ENCODE measurements at regions not wholly inside any gene's neighbourhood (a gene's known extent, or its start where the extent isn't known, plus 50 kb on each side); places are given as distances from the start of the nearest gene placed in this dataset.

DNA sequence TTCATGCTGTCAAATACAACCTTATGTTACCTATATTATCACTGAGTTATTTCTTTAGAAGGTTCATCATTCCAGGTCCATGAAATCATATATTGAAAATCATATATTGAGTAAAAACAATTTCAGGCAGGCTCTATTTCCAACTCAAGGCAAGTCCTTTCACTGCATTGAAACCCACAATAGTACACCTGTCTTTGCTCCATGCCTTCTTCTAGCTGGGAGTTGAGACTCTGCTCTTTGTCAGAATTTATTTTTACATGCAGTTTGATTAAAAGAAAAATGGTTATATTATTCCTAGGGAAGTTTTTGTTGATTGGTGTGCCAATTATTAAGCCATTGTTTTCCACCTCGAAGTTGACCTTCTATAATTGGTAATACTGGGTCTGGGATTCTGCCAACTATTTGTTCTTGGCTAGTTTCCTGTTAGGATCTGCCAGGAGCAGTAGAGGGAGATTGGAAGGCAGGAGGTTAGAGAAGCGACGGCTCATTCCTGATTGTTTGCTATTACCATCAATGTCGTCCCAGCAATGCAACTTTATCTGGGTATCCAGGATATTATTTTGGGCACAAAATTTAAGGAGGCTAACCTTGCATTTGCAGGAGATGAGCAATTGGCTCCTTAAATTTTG, 79.5 kb upstream of the MIS18BP1 start (continued):
- TF ChIP-seq, protein P1, sequence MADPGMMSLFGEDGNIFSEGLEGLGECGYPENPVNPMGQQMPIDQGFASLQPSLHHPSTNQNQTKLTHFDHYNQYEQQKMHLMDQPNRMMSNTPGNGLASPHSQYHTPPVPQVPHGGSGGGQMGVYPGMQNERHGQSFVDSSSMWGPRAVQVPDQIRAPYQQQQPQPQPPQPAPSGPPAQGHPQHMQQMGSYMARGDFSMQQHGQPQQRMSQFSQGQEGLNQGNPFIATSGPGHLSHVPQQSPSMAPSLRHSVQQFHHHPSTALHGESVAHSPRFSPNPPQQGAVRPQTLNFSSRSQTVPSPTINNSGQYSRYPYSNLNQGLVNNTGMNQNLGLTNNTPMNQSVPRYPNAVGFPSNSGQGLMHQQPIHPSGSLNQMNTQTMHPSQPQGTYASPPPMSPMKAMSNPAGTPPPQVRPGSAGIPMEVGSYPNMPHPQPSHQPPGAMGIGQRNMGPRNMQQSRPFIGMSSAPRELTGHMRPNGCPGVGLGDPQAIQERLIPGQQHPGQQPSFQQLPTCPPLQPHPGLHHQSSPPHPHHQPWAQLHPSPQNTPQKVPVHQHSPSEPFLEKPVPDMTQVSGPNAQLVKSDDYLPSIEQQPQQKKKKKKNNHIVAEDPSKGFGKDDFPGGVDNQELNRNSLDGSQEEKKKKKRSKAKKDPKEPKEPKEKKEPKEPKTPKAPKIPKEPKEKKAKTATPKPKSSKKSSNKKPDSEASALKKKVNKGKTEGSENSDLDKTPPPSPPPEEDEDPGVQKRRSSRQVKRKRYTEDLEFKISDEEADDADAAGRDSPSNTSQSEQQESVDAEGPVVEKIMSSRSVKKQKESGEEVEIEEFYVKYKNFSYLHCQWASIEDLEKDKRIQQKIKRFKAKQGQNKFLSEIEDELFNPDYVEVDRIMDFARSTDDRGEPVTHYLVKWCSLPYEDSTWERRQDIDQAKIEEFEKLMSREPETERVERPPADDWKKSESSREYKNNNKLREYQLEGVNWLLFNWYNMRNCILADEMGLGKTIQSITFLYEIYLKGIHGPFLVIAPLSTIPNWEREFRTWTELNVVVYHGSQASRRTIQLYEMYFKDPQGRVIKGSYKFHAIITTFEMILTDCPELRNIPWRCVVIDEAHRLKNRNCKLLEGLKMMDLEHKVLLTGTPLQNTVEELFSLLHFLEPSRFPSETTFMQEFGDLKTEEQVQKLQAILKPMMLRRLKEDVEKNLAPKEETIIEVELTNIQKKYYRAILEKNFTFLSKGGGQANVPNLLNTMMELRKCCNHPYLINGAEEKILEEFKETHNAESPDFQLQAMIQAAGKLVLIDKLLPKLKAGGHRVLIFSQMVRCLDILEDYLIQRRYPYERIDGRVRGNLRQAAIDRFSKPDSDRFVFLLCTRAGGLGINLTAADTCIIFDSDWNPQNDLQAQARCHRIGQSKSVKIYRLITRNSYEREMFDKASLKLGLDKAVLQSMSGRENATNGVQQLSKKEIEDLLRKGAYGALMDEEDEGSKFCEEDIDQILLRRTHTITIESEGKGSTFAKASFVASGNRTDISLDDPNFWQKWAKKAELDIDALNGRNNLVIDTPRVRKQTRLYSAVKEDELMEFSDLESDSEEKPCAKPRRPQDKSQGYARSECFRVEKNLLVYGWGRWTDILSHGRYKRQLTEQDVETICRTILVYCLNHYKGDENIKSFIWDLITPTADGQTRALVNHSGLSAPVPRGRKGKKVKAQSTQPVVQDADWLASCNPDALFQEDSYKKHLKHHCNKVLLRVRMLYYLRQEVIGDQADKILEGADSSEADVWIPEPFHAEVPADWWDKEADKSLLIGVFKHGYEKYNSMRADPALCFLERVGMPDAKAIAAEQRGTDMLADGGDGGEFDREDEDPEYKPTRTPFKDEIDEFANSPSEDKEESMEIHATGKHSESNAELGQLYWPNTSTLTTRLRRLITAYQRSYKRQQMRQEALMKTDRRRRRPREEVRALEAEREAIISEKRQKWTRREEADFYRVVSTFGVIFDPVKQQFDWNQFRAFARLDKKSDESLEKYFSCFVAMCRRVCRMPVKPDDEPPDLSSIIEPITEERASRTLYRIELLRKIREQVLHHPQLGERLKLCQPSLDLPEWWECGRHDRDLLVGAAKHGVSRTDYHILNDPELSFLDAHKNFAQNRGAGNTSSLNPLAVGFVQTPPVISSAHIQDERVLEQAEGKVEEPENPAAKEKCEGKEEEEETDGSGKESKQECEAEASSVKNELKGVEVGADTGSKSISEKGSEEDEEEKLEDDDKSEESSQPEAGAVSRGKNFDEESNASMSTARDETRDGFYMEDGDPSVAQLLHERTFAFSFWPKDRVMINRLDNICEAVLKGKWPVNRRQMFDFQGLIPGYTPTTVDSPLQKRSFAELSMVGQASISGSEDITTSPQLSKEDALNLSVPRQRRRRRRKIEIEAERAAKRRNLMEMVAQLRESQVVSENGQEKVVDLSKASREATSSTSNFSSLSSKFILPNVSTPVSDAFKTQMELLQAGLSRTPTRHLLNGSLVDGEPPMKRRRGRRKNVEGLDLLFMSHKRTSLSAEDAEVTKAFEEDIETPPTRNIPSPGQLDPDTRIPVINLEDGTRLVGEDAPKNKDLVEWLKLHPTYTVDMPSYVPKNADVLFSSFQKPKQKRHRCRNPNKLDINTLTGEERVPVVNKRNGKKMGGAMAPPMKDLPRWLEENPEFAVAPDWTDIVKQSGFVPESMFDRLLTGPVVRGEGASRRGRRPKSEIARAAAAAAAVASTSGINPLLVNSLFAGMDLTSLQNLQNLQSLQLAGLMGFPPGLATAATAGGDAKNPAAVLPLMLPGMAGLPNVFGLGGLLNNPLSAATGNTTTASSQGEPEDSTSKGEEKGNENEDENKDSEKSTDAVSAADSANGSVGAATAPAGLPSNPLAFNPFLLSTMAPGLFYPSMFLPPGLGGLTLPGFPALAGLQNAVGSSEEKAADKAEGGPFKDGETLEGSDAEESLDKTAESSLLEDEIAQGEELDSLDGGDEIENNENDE (IDR thresholded peaks at IDR 0.05; ENCODE audit: insufficient replicate concordance, low read length) = no peak
- TF ChIP-seq BCL11A (IDR thresholded peaks at IDR 0.05; ENCODE audit: low read depth in 2 of 2, low read length in 2 of 2) (no peak), ASH2L (IDR thresholded peaks at IDR 0.05; ENCODE audit: low read length) (no peak), CEBPB (IDR thresholded peaks at IDR 0.05; ENCODE audit: low read depth, low read length) (no peak), PHF8 (conservative IDR thresholded peaks at IDR 0.05; ENCODE audit: low read depth, low read length) (no peak), SIN3A (conservative IDR thresholded peaks at IDR 0.05 in 1 of 2, IDR thresholded peaks at IDR 0.05 in 1 of 2; ENCODE audit: low read depth in 1 of 2, low read length in 2 of 2) (no peak), GTF2F1 (IDR thresholded peaks at IDR 0.05; ENCODE audit: borderline replicate concordance, low read depth, low read length) (no peak), YY1 (IDR thresholded peaks at IDR 0.05; ENCODE audit: low read depth, low read length) (no peak)

All from H1 (cell line).